Transverse colon (tissue), 4 donors: ENCODE measurements at regions not wholly inside any gene's neighbourhood (a gene's known extent, or its start where the extent isn't known, plus 50 kb on each side); places are given as distances from the start of the nearest gene placed in this dataset.

ENCODE experiments used
- DNase-seq: peaks from one replicate; pipeline ENCODE4 v3.0.0-alpha.2; 2019
- H3K27ac ChIP-seq, 4 donors: fragments of 200-600 bp; sonication (generic); 2 replicates each; pipeline ENCODE4 v1.5.1; 2016 to 2018; ENCODE audit warnings: inconsistent platforms in 4 of 4
- H3K27me3 ChIP-seq: fragments of 200-600 bp; sonication (generic); 2 replicates; pipeline ENCODE4 v1.5.1; 2017; ENCODE audit warnings: inconsistent platforms
- H3K36me3 ChIP-seq, 4 donors: fragments of 200-600 bp; sonication (generic); 2 replicates each; pipeline ENCODE4 v1.5.1; 2017 to 2019; ENCODE audit warnings: inconsistent platforms in 4 of 4
- H3K4me1 ChIP-seq, 4 donors: fragments of 200-600 bp; sonication (generic); 2 replicates each; pipeline ENCODE4 v1.5.1; 2017 to 2020; ENCODE audit warnings: inconsistent platforms in 4 of 4
- H3K4me3 ChIP-seq, 4 donors: fragments of 200-600 bp; sonication (generic); 1 replicate in 1 of 4; 2 replicates in 3 of 4; pipeline versions ENCODE4 v1.5.1 to v1.6.1; 2017 to 2019; ENCODE audit warnings: inconsistent platforms in 4 of 4
- H3K9me3 ChIP-seq, 2 donors: fragments of 200-600 bp; sonication (generic); 2 replicates each; pipeline ENCODE4 v1.5.1; 2017 to 2019; ENCODE audit warnings: inconsistent platforms in 2 of 2
- EP300 ChIP-seq: sonication (generic); formaldehyde crosslinking; IDR thresholded peaks from one replicate; pipeline ENCODE4 v1.6.1; 2017; ENCODE audit warnings: antibody characterized with exemption, low read depth
- POLR2A ChIP-seq: fragments of 450-650 bp; IDR thresholded peaks from one replicate; pipeline ENCODE4 v1.6.1; 2016; ENCODE audit warnings: antibody characterized with exemption, mild to moderate bottlenecking, moderate library complexity
- POLR2AphosphoS5 ChIP-seq, 3 donors: sonication (generic); formaldehyde crosslinking; IDR thresholded peaks; one replicate each; pipeline ENCODE4 v1.6.1; 2016; ENCODE audit warnings: antibody characterized with exemption in 3 of 3
- WGBS, 2 donors: methylation state at CpG; one replicate each; pipeline ENCODE4 v1.1.5; 2018; ENCODE audit warnings: low coverage in 1 of 2; 5-methylcytosine and 5-hydroxymethylcytosine counted together
- in situ Hi-C, 4 donors: fragments of 200-750 bp; cut with MboI; loops; one replicate each; pipeline versions ENCODE4 v1.15.0 to v1.15.1; 2017; ENCODE audit warnings: low sequenced_read_pairs in 3 of 4, low pct_ligation_motif_present in 1 of 4, low pct_unique_long_range_greater_than_20kb in 1 of 4
- intact Hi-C: fragments of 100-400 bp; cut with DNase I; formaldehyde crosslinking; loops from one replicate; pipeline ENCODE4 v1.15.1; 2023; ENCODE audit warnings: low total_unique reads
- TF ChIP-seq, protein P1 (sequence below), 5 experiments: fragments of 200-600 bp in 3 of 5; fragments of 450-650 bp in 2 of 5; sonication (generic) in 3 of 5; IDR thresholded peaks; 1 replicate in 2 of 5; 2 replicates in 3 of 5; pipeline ENCODE4 v1.5.1; 2016 to 2017; ENCODE audit warnings: antibody characterized with exemption in 5 of 5, inconsistent platforms in 3 of 5, mild to moderate bottlenecking in 2 of 5, moderate library complexity in 1 of 5

DNA sequence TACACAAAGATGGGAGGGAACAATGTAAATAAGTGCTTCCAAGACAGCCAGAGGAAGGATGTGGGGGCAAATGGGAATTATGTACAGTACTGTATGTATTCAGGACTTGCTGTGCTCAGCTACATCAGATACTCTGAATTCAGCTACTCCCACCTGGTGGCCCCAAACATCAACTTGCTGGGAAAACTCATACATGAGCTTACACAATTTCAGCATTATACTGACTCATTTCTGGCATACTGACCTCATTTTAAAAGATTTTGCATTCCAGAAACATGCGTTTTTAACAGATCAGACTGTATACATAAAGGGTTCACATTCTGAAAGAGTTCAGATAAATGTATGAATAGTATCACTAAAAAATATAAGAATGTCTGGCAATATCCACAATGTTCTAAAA, 59.7 kb downstream of the GPX5 start:
- intact Hi-C loops (no loop called here), in situ Hi-C loops (no loop called here)
- H3K4me3 ChIP-seq, result no peak overlapping the region
- H3K9me3 ChIP-seq, result no peaks in the 10 kb centered on the region
- no peak for DNase-seq
- no peaks in the 10 kb centered on the region for H3K36me3 ChIP-seq
- TF ChIP-seq POLR2AphosphoS5 (IDR thresholded peaks at IDR 0.05), result no peak
- TF ChIP-seq POLR2A, result no peak
- TF ChIP-seq, protein P1, sequence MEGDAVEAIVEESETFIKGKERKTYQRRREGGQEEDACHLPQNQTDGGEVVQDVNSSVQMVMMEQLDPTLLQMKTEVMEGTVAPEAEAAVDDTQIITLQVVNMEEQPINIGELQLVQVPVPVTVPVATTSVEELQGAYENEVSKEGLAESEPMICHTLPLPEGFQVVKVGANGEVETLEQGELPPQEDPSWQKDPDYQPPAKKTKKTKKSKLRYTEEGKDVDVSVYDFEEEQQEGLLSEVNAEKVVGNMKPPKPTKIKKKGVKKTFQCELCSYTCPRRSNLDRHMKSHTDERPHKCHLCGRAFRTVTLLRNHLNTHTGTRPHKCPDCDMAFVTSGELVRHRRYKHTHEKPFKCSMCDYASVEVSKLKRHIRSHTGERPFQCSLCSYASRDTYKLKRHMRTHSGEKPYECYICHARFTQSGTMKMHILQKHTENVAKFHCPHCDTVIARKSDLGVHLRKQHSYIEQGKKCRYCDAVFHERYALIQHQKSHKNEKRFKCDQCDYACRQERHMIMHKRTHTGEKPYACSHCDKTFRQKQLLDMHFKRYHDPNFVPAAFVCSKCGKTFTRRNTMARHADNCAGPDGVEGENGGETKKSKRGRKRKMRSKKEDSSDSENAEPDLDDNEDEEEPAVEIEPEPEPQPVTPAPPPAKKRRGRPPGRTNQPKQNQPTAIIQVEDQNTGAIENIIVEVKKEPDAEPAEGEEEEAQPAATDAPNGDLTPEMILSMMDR (IDR thresholded peaks at IDR 0.05), result no peak
- TF ChIP-seq EP300, result no peak
- H3K27me3 ChIP-seq, result peaks cover 57% of the 10 kb centered on the region
- 56 to 63% methylated on average over 1 of the region's 1 CpG for WGBS, 2 donors
- no peak overlapping the region for H3K27ac ChIP-seq
- H3K4me1 ChIP-seq, result peaks cover 3 to 21% (median 10%) of the 10 kb centered on the region in 4 donors

DNA sequence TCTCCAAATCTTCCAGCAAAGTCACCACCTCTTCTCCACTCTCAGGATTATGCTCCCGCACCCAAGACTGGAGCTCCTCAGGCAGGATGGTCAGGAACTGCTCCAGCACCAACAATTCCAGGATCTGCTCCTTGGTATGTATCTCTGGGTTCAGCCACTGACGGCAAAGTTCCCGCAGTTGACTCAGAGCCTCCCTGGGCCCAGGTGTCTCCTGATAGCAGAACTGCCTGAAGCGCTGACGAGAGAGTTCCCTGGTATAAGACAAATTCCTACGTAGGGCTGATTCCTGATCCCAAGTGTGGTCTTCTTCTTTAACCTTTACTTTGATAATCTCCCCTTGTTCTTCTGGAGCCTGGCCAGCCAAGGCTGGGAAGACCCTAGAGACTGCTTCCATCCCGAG, 60.6 kb downstream of the GPX5 start:
- intact Hi-C loops (no loop called here), in situ Hi-C loops (no loop called here)
- no peak for DNase-seq
- Histone ChIP-seq H3K36me3 (no peaks in the 10 kb centered on the region), H3K9me3 (no peaks in the 10 kb centered on the region), H3K27ac (no peak overlapping the region), H3K4me1 (peaks cover 3 to 21% (median 10%) of the 10 kb centered on the region in 4 donors), H3K4me3 (peak overlapping the region in 3 of 4 donors; percentile 46 to 70 (median 53)), H3K27me3 (peaks cover 66% of the 10 kb centered on the region)
- WGBS, 2 donors, result 79 to 80% methylated on average over 2 to 7 of the region's 7 CpGs
- TF ChIP-seq POLR2A (no peak), EP300 (no peak), POLR2AphosphoS5 (IDR thresholded peaks at IDR 0.05) (no peak)
- TF ChIP-seq, protein P1 (IDR thresholded peaks at IDR 0.05), result no peak

DNA sequence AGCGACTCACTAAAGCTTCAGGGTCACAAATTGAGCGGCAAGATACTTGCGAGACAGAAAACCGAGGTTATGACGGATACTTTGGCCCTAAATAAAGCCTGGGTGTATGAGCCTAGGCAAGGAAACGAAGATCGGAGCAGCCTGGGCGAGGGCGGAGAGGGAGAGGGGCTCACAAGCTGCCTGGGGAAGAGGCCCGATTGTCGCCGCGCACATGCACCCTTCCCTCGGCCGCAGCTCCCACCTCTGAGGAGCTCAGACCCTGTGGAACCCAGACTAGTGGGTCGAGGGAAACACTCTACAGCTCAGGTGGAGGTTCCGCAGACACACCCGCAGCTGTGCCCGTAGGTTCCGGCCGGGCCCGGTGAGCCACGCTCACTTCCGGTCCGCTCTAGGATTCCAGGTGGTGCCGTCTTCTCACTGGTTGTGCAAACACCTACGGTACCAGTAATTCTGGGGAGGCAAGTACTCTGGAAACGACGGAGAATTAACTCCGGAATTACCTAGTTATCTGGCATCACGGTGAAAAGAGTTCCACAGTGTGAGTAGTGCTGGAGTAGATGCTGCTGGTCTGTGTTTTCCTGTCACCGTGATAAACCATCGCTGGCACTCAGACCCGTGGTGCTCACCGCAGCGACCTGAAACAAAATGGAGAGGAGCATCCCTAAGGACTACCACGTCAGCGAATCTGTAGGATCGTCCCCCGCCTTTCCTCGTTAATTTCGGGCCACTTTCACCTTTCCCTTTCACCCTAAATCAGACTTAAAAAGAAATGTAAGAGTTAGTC, 61.5 kb downstream of the GPX5 start:
- in situ Hi-C loops (no loop called here), intact Hi-C loops (no loop called here)
- H3K36me3 ChIP-seq, result no peaks in the 10 kb centered on the region
- no peak for TF ChIP-seq POLR2A
- peak in 1 of 3 donors; percentile 53 for TF ChIP-seq POLR2AphosphoS5 (IDR thresholded peaks at IDR 0.05)
- H3K27ac ChIP-seq, result peak overlapping the region in 3 of 4 donors; percentile 18 to 53 (median 46)
- peaks cover 75% of the 10 kb centered on the region for H3K27me3 ChIP-seq
- no peaks in the 10 kb centered on the region for H3K9me3 ChIP-seq
- peaks cover 3 to 21% (median 10%) of the 10 kb centered on the region in 4 donors for H3K4me1 ChIP-seq
- peak overlapping the region; percentile 32 to 70 (median 50) for H3K4me3 ChIP-seq
- peak; percentile 80 for DNase-seq
- 2 to 9% methylated on average over 10 to 42 of the region's 42 CpGs for WGBS, 2 donors

DNA sequence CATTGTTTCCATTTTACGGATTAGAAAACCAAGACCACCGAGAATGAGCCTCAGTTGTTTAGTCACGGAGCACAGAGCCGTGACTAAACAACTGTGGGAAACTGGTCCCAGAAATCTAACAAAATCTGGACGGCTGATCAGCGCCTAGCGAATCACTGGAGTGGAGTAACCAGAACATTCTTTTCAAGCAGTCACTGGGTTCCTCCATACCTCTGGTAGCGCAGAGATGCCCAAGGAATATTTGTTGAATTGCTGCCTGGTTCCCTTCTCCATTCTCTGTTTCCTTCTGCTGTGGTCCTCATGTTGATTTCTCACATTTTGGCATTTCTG, 62.0 kb downstream of the GPX5 start:
- in situ Hi-C loops, result no loop called here
- WGBS, 2 donors, result 25 to 36% methylated on average over 5 to 8 of the region's 8 CpGs

More for the DNA sequence above, 62.0 kb downstream of the GPX5 start:
- Histone ChIP-seq H3K27ac (no peak overlapping the region), H3K4me1 (peaks cover 3 to 21% (median 10%) of the 10 kb centered on the region in 4 donors), H3K27me3 (peaks cover 80% of the 10 kb centered on the region), H3K4me3 (peak overlapping the region; percentile 32 to 70 (median 50)), H3K9me3 (no peaks in the 10 kb centered on the region), H3K36me3 (no peaks in the 10 kb centered on the region)
- TF ChIP-seq POLR2A (no peak), POLR2AphosphoS5 (IDR thresholded peaks at IDR 0.05) (no peak), EP300 (no peak)
- TF ChIP-seq, protein P1 (IDR thresholded peaks at IDR 0.05), result no peak
- intact Hi-C loops, result no loop called here
- no peak for DNase-seq
